CD14-positive monocyte (primary cell): ENCODE measurements at regions not wholly inside any gene's neighbourhood (a gene's known extent, or its start where the extent isn't known, plus 50 kb on each side); places are given as distances from the start of the nearest gene placed in this dataset.

ENCODE experiments used
- DNase-seq, 3 donors: peaks; one replicate each; pipeline ENCODE4 v3.0.0-alpha.2; 2011 to 2022
- H2AFZ ChIP-seq: 2 replicates; pipeline ENCODE4 v1.6.0; 2012; ENCODE audit warnings: mild to moderate bottlenecking, low read depth, low read length, inconsistent platforms; ENCODE audit not compliant: insufficient read depth, poor library complexity, severe bottlenecking
- H3K27ac ChIP-seq, 2 donors: 1 replicate in 1 of 2; 2 replicates in 1 of 2; pipeline ENCODE4 v1.5.1; 2012 to 2013; ENCODE audit warnings: low read length in 2 of 2, control low read depth in 1 of 2, inconsistent platforms in 1 of 2, low read depth in 1 of 2, mild to moderate bottlenecking in 1 of 2
- H3K27me3 ChIP-seq, 2 donors: one replicate each; pipeline versions ENCODE4 v1.6.0 to v1.6.1; 2011 to 2013; ENCODE audit warnings: low read length in 2 of 2; ENCODE audit not compliant: control insufficient read depth in 2 of 2, insufficient read depth in 2 of 2
- H3K36me3 ChIP-seq, 2 donors: replicated peaks in 1 of 2; 1 replicate in 1 of 2; 2 replicates in 1 of 2; pipeline versions ENCODE4 v1.5.1 to v1.6.1; 2012 to 2013; ENCODE audit warnings: low read length in 2 of 2, control low read depth in 1 of 2, inconsistent platforms in 1 of 2, mild to moderate bottlenecking in 1 of 2; ENCODE audit not compliant: insufficient read depth in 2 of 2, control insufficient read depth in 1 of 2
- H3K4me1 ChIP-seq, 2 donors: 1 replicate in 1 of 2; 2 replicates in 1 of 2; pipeline versions ENCODE4 v1.5.1 to v1.6.1; 2012 to 2013; ENCODE audit warnings: low read length in 2 of 2, control low read depth in 1 of 2, inconsistent platforms in 1 of 2, mild to moderate bottlenecking in 1 of 2, moderate library complexity in 1 of 2; ENCODE audit not compliant: insufficient read depth in 2 of 2, control insufficient read depth in 1 of 2
- H3K4me2 ChIP-seq: replicated peaks from 2 replicates; pipeline ENCODE3; 2012; ENCODE audit warnings: low read length, moderate library complexity, mild to moderate bottlenecking; ENCODE audit not compliant: poor library complexity, severe bottlenecking; ENCODE audit errors: extremely low read depth
- H3K4me3 ChIP-seq, 3 experiments: fragments of 200-600 bp in 1 of 3; sonication (generic) in 1 of 3; replicated peaks in 1 of 3; 1 replicate in 2 of 3; 2 replicates in 1 of 3; pipeline ENCODE4 v1.5.1; 2011 to 2013; ENCODE audit warnings: low read length in 3 of 3, mild to moderate bottlenecking in 3 of 3, control low read depth in 2 of 3, low read depth in 2 of 3, inconsistent platforms in 1 of 3, moderate library complexity in 1 of 3
- H3K79me2 ChIP-seq: 2 replicates; pipeline ENCODE4 v1.6.0; 2012; ENCODE audit warnings: mild to moderate bottlenecking, control low read depth, inconsistent platforms, low read length, moderate library complexity; ENCODE audit not compliant: insufficient read depth
- H3K9ac ChIP-seq: 2 replicates; pipeline ENCODE4 v1.6.0; 2017; ENCODE audit warnings: low read length, mild to moderate bottlenecking; ENCODE audit not compliant: insufficient read depth, poor library complexity, severe bottlenecking
- H3K9me3 ChIP-seq, 2 donors: replicated peaks in 1 of 2; 1 replicate in 1 of 2; 2 replicates in 1 of 2; pipeline versions ENCODE4 v1.5.1 to v1.6.1; 2012 to 2013; ENCODE audit warnings: low read length in 2 of 2, control low read depth in 1 of 2; ENCODE audit not compliant: control insufficient read depth in 1 of 2, insufficient read depth in 1 of 2
- H4K20me1 ChIP-seq: 2 replicates; pipeline ENCODE4 v1.6.0; 2012; ENCODE audit warnings: mild to moderate bottlenecking, low read length, control low read depth, moderate library complexity; ENCODE audit not compliant: insufficient read depth
- H3K27ac Mint-ChIP-seq, 7 donors: one replicate each; pipeline ENCODE4 v1.8.0; 2020; ENCODE audit warnings: mild to moderate bottlenecking in 7 of 7, mixed read lengths in 7 of 7, moderate library complexity in 6 of 7, inconsistent platforms in 2 of 7
- H3K27me3 Mint-ChIP-seq, 3 donors: one replicate each; pipeline ENCODE4 v1.8.0; 2021 to 2022; ENCODE audit warnings: low read depth in 3 of 3, mild to moderate bottlenecking in 3 of 3, mixed read lengths in 3 of 3, moderate library complexity in 3 of 3, inconsistent platforms in 1 of 3
- H3K36me3 Mint-ChIP-seq, 2 donors: one replicate each; pipeline ENCODE4 v1.8.0; 2020; ENCODE audit warnings: mixed read lengths in 2 of 2, inconsistent platforms in 1 of 2, mild to moderate bottlenecking in 1 of 2
- H3K4me1 Mint-ChIP-seq: one replicate; pipeline ENCODE4 v1.8.0; 2020; ENCODE audit warnings: mild to moderate bottlenecking, mixed read lengths
- H3K4me3 Mint-ChIP-seq, 2 donors: one replicate each; pipeline ENCODE4 v1.8.0; 2020; ENCODE audit warnings: mild to moderate bottlenecking in 2 of 2, mixed read lengths in 2 of 2, moderate library complexity in 1 of 2
- H3K9me3 Mint-ChIP-seq, 7 donors: one replicate each; pipeline ENCODE4 v1.8.0; 2020 to 2022; ENCODE audit warnings: mixed read lengths in 7 of 7, mild to moderate bottlenecking in 6 of 7, moderate library complexity in 6 of 7, inconsistent platforms in 2 of 7
- CTCF ChIP-seq: fragments of 200-600 bp; IDR thresholded peaks from one replicate; pipeline ENCODE4 v1.8.0; 2022; ENCODE audit warnings: antibody characterized with exemption, mild to moderate bottlenecking
- WGBS: methylation state at CpG from one replicate; pipeline ENCODE4 v1.1.5; 2013; ENCODE audit warnings: missing lambda C conversion rate; ENCODE audit not compliant: insufficient coverage; 5-methylcytosine and 5-hydroxymethylcytosine counted together
- intact Hi-C, 2 donors: fragments of 100-400 bp; cut with micrococcal nuclease; formaldehyde crosslinking; loops; one replicate each; pipeline versions ENCODE4 v1.15.0 to v1.15.1; 2023

GRCh38 chr11:110838808-110839207 lies 126.6 kb upstream of the ARHGAP20 start:
- no peaks in the 10 kb centered on the region for H3K36me3 ChIP-seq
- no peaks in the 10 kb centered on the region for H3K79me2 ChIP-seq
- DNase-seq: no peak
- H3K9ac ChIP-seq: no peak overlapping the region
- peaks cover 7 to 8% of the 10 kb centered on the region in 2 donors for H3K9me3 ChIP-seq
- TF ChIP-seq CTCF: no peak
- H3K4me1 ChIP-seq: peaks cover 8 to 10% of the 10 kb centered on the region in 2 donors
- no peaks in the 10 kb centered on the region for H3K27me3 ChIP-seq
- H3K4me2 ChIP-seq: no peak overlapping the region
- no peak overlapping the region for H3K27ac ChIP-seq
- Mint-ChIP-seq H3K27me3 (peaks cover 0 to 6% (median 2%) of the 10 kb centered on the region in 3 donors), H3K4me3 (no peak overlapping the region), H3K36me3 (no peaks in the 10 kb centered on the region), H3K27ac (no peak overlapping the region), H3K4me1 (peaks cover 14% of the 10 kb centered on the region), H3K9me3 (peaks cover 11 to 27% (median 13%) of the 10 kb centered on the region in 7 donors)
- H3K4me3 ChIP-seq: no peak overlapping the region
- no peaks in the 10 kb centered on the region for H4K20me1 ChIP-seq
- H2AFZ ChIP-seq: no peak overlapping the region
- WGBS: no CpG with 5 or more reads among the region's 2 CpGs
- intact Hi-C loops: no loop called here

- Histone ChIP-seq H3K9me3 (peaks cover 7 to 8% of the 10 kb centered on the region in 2 donors), H2AFZ (no peak overlapping the region), H3K36me3 (no peaks in the 10 kb centered on the region), H3K4me3 (no peak overlapping the region), H3K79me2 (no peaks in the 10 kb centered on the region), H3K4me1 (peaks cover 8 to 10% of the 10 kb centered on the region in 2 donors), H3K4me2 (no peak overlapping the region), H3K27ac (no peak overlapping the region), H4K20me1 (no peaks in the 10 kb centered on the region), H3K27me3 (no peaks in the 10 kb centered on the region), H3K9ac (no peak overlapping the region)
- H3K9me3 Mint-ChIP-seq: peaks cover 10 to 24% (median 13%) of the 10 kb centered on the region in 7 donors
- TF ChIP-seq CTCF: no peak
- no peak for DNase-seq
- intact Hi-C loops: no loop called here
- H3K4me3 Mint-ChIP-seq: no peak overlapping the region
- H3K27ac Mint-ChIP-seq: no peak overlapping the region
- H3K4me1 Mint-ChIP-seq: peaks cover 14% of the 10 kb centered on the region
- no CpG with 5 or more reads among the region's 3 CpGs for WGBS
- peaks cover 0 to 6% (median 2%) of the 10 kb centered on the region in 3 donors for H3K27me3 Mint-ChIP-seq
- no peaks in the 10 kb centered on the region for H3K36me3 Mint-ChIP-seq
These were observed 125.4 kb upstream of the ARHGAP20 start for GRCh38 chr11:110837603-110838002.
